HEK293 (cell line): ENCODE measurements at regions not wholly inside any gene's neighbourhood (a gene's known extent, or its start where the extent isn't known, plus 50 kb on each side); places are given as distances from the start of the nearest gene placed in this dataset.

ENCODE experiments used
- CTCF ChIA-PET: fragments of 350-600 bp; formaldehyde crosslinking; extraction: SDS; loops from one replicate; lab custom pipeline; 2021; ENCODE audit warnings: antibody characterized with exemption; lab: Yijun Ruan, JAX
- POLR2A ChIA-PET: fragments of 300-600 bp; formaldehyde crosslinking; extraction: SDS; loops from one replicate; lab custom pipeline; 2020; ENCODE audit warnings: antibody characterized with exemption, inconsistent platforms; lab: Yijun Ruan, JAX
- H3K27ac ChIP-seq: fragments of 200-500 bp; sonication (Bioruptor generic); 2 replicates; pipeline ENCODE4 v1.5.1; 2014; ENCODE audit warnings: low read depth, low read length, control low read depth, inconsistent platforms; ENCODE audit errors: extremely low read depth
- H3K36me3 ChIP-seq, 2 experiments: fragments of 200-500 bp in 1 of 2; sonication (Bioruptor generic) in 1 of 2; 1 replicate in 1 of 2; 2 replicates in 1 of 2; pipeline ENCODE4 v1.5.1; 2014 to 2017; ENCODE audit warnings: inconsistent platforms in 2 of 2, low read length in 2 of 2; ENCODE audit not compliant: control insufficient read depth in 2 of 2, insufficient read depth in 1 of 2
- H3K4me1 ChIP-seq: fragments of 200-500 bp; sonication (Bioruptor generic); 2 replicates; pipeline ENCODE4 v1.5.1; 2014; ENCODE audit warnings: mild to moderate bottlenecking, low read length, inconsistent platforms; ENCODE audit not compliant: control insufficient read depth, insufficient read depth
- H3K4me3 ChIP-seq: 2 replicates; pipeline ENCODE4 v1.5.1; 2011; ENCODE audit warnings: low read depth, mild to moderate bottlenecking, control low read depth, low read length, moderate library complexity
- H3K9me3 ChIP-seq: fragments of 200-500 bp; sonication (Bioruptor generic); 2 replicates; pipeline ENCODE4 v1.5.1; 2014; ENCODE audit warnings: low read depth, low read length, inconsistent platforms; ENCODE audit not compliant: control insufficient read depth, insufficient read depth
- FEZF1 ChIP-seq: fragments of 450-650 bp; formaldehyde crosslinking; IDR thresholded peaks from 2 replicates; pipeline ENCODE4 v1.5.1; 2016; ENCODE audit warnings: missing biosample characterization, missing genetic modification characterization
- KLF1 ChIP-seq: fragments of 450-650 bp; formaldehyde crosslinking; IDR thresholded peaks from 2 replicates; pipeline ENCODE4 v1.5.1; 2016; ENCODE audit warnings: missing biosample characterization, missing genetic modification characterization
- MYNN ChIP-seq: fragments of 450-650 bp; formaldehyde crosslinking; IDR thresholded peaks from 2 replicates; pipeline ENCODE4 v1.5.1; 2016; ENCODE audit warnings: missing biosample characterization, missing genetic modification characterization, borderline replicate concordance
- MZF1 ChIP-seq: fragments of 450-650 bp; formaldehyde crosslinking; IDR thresholded peaks from 2 replicates; pipeline ENCODE4 v1.5.1; 2017; ENCODE audit warnings: missing biosample characterization, missing genetic modification characterization, borderline replicate concordance
- OSR2 ChIP-seq: fragments of 450-650 bp; formaldehyde crosslinking; IDR thresholded peaks from 2 replicates; pipeline ENCODE4 v1.5.1; 2016; ENCODE audit warnings: missing biosample characterization, missing genetic modification characterization
- ZBTB8A ChIP-seq: fragments of 450-650 bp; formaldehyde crosslinking; IDR thresholded peaks from 2 replicates; pipeline ENCODE4 v1.5.1; 2016; ENCODE audit warnings: missing biosample characterization, missing genetic modification characterization
- ZFHX2 ChIP-seq: fragments of 450-650 bp; formaldehyde crosslinking; conservative IDR thresholded peaks from 2 replicates; pipeline ENCODE4 v1.5.1; 2016; ENCODE audit warnings: missing biosample characterization, missing genetic modification characterization
- ZFP3 ChIP-seq: fragments of 450-650 bp; formaldehyde crosslinking; IDR thresholded peaks from 2 replicates; pipeline ENCODE4 v1.5.1; 2016; ENCODE audit warnings: low read depth, missing biosample characterization, missing genetic modification characterization
- ZIC2 ChIP-seq: fragments of 450-650 bp; formaldehyde crosslinking; IDR thresholded peaks from 2 replicates; pipeline ENCODE4 v1.5.1; 2016; ENCODE audit warnings: missing biosample characterization, missing genetic modification characterization
- ZNF10 ChIP-seq: fragments of 450-650 bp; formaldehyde crosslinking; IDR thresholded peaks from 2 replicates; pipeline ENCODE4 v1.5.1; 2017; ENCODE audit warnings: missing biosample characterization, missing genetic modification characterization
- ZNF157 ChIP-seq: fragments of 450-650 bp; formaldehyde crosslinking; IDR thresholded peaks from 2 replicates; pipeline ENCODE4 v1.5.1; 2016; ENCODE audit warnings: missing biosample characterization, missing genetic modification characterization
- ZNF221 ChIP-seq: fragments of 450-650 bp; formaldehyde crosslinking; IDR thresholded peaks from 2 replicates; pipeline ENCODE4 v1.5.1; 2017; ENCODE audit warnings: missing biosample characterization, missing genetic modification characterization, borderline replicate concordance
- ZNF23 ChIP-seq: fragments of 450-650 bp; formaldehyde crosslinking; IDR thresholded peaks from 2 replicates; pipeline ENCODE4 v1.5.1; 2016; ENCODE audit warnings: missing biosample characterization, missing genetic modification characterization, borderline replicate concordance
- ZNF239 ChIP-seq: fragments of 450-650 bp; formaldehyde crosslinking; IDR thresholded peaks from 2 replicates; pipeline ENCODE4 v1.5.1; 2016; ENCODE audit warnings: missing biosample characterization, missing genetic modification characterization
- ZNF292 ChIP-seq: fragments of 450-650 bp; formaldehyde crosslinking; IDR thresholded peaks from 2 replicates; pipeline ENCODE4 v1.5.1; 2016; ENCODE audit warnings: low read depth, missing biosample characterization, missing genetic modification characterization, borderline replicate concordance
- ZNF354C ChIP-seq: fragments of 450-650 bp; formaldehyde crosslinking; IDR thresholded peaks from 2 replicates; pipeline ENCODE4 v1.5.1; 2016; ENCODE audit warnings: missing biosample characterization, missing genetic modification characterization, low read depth, borderline replicate concordance
- ZNF366 ChIP-seq: fragments of 450-650 bp; formaldehyde crosslinking; conservative IDR thresholded peaks from 2 replicates; pipeline ENCODE4 v1.5.1; 2016; ENCODE audit warnings: missing biosample characterization, missing genetic modification characterization
- ZNF391 ChIP-seq: fragments of 450-650 bp; formaldehyde crosslinking; IDR thresholded peaks from 2 replicates; pipeline ENCODE4 v1.5.1; 2016; ENCODE audit warnings: low read depth, missing biosample characterization, missing genetic modification characterization, borderline replicate concordance
- ZNF555 ChIP-seq: fragments of 450-650 bp; formaldehyde crosslinking; conservative IDR thresholded peaks from 2 replicates; pipeline ENCODE4 v1.5.1; 2017; ENCODE audit warnings: missing biosample characterization, mild to moderate bottlenecking, missing genetic modification characterization, inconsistent platforms
- ZNF558 ChIP-seq: fragments of 450-650 bp; formaldehyde crosslinking; IDR thresholded peaks from 2 replicates; pipeline ENCODE4 v1.5.1; 2016; ENCODE audit warnings: missing biosample characterization, missing genetic modification characterization
- ZNF785 ChIP-seq: fragments of 450-650 bp; formaldehyde crosslinking; IDR thresholded peaks from 2 replicates; pipeline ENCODE4 v1.5.1; 2016; ENCODE audit warnings: missing biosample characterization, missing genetic modification characterization
- ZNF843 ChIP-seq: fragments of 450-650 bp; formaldehyde crosslinking; IDR thresholded peaks from 2 replicates; pipeline ENCODE4 v1.5.1; 2016; ENCODE audit warnings: missing biosample characterization, missing genetic modification characterization
- ZSCAN30 ChIP-seq: fragments of 450-650 bp; IDR thresholded peaks from 2 replicates; pipeline ENCODE4 v1.5.1; 2018; ENCODE audit warnings: missing biosample characterization, mild to moderate bottlenecking, missing genetic modification characterization, moderate library complexity
- ZXDB ChIP-seq: fragments of 450-650 bp; formaldehyde crosslinking; IDR thresholded peaks from 2 replicates; pipeline ENCODE4 v1.5.1; 2016; ENCODE audit warnings: missing biosample characterization, missing genetic modification characterization
- TF ChIP-seq, protein P1 (sequence below): fragments of 450-650 bp; formaldehyde crosslinking; IDR thresholded peaks from 2 replicates; pipeline ENCODE4 v1.5.1; 2017; ENCODE audit warnings: missing biosample characterization, missing genetic modification characterization
- TF ChIP-seq, protein P2 (sequence below): fragments of 450-650 bp; formaldehyde crosslinking; IDR thresholded peaks from 2 replicates; pipeline ENCODE4; 2016; ENCODE audit warnings: missing biosample characterization, missing genetic modification characterization
- TF ChIP-seq, protein P3 (sequence below): fragments of 450-650 bp; formaldehyde crosslinking; conservative IDR thresholded peaks from 2 replicates; pipeline ENCODE4 v1.5.1; 2016; ENCODE audit warnings: low read depth, missing biosample characterization, missing genetic modification characterization
- TF ChIP-seq, protein P4 (sequence below): fragments of 450-650 bp; formaldehyde crosslinking; IDR thresholded peaks from 2 replicates; pipeline ENCODE4 v1.5.1; 2016; ENCODE audit warnings: missing biosample characterization, missing genetic modification characterization

DNA sequence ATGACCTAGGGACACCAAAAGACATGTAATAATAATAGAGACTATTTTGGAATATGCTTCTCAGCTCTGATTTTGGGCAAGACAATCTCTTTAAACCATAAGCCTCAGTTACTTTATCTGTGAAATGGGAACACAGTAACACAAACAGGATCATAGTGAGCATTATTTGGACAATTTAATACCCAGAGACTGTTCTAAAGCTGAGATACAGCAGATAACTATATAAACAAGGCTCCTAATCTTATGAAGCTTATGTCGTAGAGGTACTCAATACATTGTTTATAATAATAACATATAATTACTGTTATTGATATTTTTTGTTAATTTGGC, 250.8 kb downstream of the SEC61B start:
- Histone ChIP-seq H3K36me3 (no peaks in the 10 kb centered on the region), H3K9me3 (no peaks in the 10 kb centered on the region), H3K27ac (no peak overlapping the region), H3K4me3 (no peak overlapping the region), H3K4me1 (no peaks in the 10 kb centered on the region)
- ChIA-PET CTCF (interaction anchor here (0.6 kb wide), 1 partner anchor 336 kb away, joined by 3 read pairs; no protein-coding TSS in a partner anchor), POLR2A (no interaction called here)
- TF ChIP-seq ZSCAN30 (tag by site-specific recombination): no peak
- no peak for TF ChIP-seq ZNF292 (tag by site-specific recombination)
- no peak for TF ChIP-seq ZBTB8A (tag by site-specific recombination)
- TF ChIP-seq ZNF558: no peak
- TF ChIP-seq ZNF785 (tag by site-specific recombination): no peak
- TF ChIP-seq, protein P1, sequence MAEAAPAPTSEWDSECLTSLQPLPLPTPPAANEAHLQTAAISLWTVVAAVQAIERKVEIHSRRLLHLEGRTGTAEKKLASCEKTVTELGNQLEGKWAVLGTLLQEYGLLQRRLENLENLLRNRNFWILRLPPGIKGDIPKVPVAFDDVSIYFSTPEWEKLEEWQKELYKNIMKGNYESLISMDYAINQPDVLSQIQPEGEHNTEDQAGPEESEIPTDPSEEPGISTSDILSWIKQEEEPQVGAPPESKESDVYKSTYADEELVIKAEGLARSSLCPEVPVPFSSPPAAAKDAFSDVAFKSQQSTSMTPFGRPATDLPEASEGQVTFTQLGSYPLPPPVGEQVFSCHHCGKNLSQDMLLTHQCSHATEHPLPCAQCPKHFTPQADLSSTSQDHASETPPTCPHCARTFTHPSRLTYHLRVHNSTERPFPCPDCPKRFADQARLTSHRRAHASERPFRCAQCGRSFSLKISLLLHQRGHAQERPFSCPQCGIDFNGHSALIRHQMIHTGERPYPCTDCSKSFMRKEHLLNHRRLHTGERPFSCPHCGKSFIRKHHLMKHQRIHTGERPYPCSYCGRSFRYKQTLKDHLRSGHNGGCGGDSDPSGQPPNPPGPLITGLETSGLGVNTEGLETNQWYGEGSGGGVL: no peak
- no peak for TF ChIP-seq ZNF239 (tag by site-specific recombination)
- TF ChIP-seq, protein P2, sequence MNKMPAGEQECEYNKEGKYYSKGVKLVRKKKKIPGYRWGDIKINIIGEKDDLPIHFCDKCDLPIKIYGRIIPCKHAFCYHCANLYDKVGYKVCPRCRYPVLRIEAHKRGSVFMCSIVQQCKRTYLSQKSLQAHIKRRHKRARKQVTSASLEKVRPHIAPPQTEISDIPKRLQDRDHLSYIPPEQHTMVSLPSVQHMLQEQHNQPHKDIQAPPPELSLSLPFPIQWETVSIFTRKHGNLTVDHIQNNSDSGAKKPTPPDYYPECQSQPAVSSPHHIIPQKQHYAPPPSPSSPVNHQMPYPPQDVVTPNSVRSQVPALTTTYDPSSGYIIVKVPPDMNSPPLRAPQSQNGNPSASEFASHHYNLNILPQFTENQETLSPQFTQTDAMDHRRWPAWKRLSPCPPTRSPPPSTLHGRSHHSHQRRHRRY: no peak
- TF ChIP-seq MZF1 (tag by site-specific recombination): no peak
- no peak for TF ChIP-seq ZNF23 (tag by site-specific recombination)
- TF ChIP-seq ZFHX2: no peak
- TF ChIP-seq ZNF354C (tag by site-specific recombination): no peak
- TF ChIP-seq FEZF1 (tag by site-specific recombination): no peak
- TF ChIP-seq ZNF157 (tag by site-specific recombination): no peak
- TF ChIP-seq ZXDB (tag by site-specific recombination): no peak
- no peak for TF ChIP-seq OSR2 (tag by site-specific recombination)

DNA sequence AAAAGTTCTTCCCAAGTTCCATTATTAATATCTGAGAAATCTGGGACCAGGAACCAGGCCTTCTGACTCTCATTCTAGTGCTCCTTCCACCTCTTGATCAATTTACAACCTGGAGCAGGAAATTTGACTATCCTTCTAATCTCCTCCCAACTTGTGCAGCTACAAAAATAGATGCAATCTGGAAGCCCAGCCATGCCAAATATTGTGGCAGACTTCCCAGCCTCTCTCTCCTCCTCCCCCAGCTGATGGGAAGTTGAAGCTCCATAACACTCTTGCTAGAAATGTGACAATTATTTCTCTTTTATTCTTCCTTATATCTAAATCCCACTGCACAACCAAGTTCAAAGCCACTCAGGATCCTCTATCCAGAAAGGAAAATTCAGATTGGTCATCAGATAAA, 252.1 kb downstream of the SEC61B start:
- H3K9me3 ChIP-seq: no peaks in the 10 kb centered on the region
- TF ChIP-seq, protein P3, sequence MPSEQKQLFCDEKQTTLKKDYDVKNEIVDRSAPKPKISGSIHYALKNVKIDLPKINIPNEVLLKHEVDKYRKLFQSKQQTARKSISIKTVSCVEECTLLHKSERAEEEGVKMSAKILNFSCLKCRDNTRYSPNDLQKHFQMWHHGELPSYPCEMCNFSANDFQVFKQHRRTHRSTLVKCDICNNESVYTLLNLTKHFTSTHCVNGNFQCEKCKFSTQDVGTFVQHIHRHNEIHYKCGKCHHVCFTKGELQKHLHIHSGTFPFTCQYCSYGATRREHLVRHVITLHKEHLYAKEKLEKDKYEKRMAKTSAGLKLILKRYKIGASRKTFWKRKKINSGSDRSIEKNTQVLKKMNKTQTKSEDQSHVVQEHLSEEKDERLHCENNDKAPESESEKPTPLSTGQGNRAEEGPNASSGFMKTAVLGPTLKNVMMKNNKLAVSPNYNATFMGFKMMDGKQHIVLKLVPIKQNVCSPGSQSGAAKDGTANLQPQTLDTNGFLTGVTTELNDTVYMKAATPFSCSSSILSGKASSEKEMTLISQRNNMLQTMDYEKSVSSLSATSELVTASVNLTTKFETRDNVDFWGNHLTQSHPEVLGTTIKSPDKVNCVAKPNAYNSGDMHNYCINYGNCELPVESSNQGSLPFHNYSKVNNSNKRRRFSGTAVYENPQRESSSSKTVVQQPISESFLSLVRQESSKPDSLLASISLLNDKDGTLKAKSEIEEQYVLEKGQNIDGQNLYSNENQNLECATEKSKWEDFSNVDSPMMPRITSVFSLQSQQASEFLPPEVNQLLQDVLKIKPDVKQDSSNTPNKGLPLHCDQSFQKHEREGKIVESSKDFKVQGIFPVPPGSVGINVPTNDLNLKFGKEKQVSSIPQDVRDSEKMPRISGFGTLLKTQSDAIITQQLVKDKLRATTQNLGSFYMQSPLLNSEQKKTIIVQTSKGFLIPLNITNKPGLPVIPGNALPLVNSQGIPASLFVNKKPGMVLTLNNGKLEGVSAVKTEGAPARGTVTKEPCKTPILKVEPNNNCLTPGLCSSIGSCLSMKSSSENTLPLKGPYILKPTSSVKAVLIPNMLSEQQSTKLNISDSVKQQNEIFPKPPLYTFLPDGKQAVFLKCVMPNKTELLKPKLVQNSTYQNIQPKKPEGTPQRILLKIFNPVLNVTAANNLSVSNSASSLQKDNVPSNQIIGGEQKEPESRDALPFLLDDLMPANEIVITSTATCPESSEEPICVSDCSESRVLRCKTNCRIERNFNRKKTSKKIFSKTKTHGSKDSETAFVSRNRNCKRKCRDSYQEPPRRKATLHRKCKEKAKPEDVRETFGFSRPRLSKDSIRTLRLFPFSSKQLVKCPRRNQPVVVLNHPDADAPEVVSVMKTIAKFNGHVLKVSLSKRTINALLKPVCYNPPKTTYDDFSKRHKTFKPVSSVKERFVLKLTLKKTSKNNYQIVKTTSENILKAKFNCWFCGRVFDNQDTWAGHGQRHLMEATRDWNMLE (tag by site-specific recombination): no peak
- TF ChIP-seq MYNN (tag by site-specific recombination) (no peak), ZNF391 (tag by site-specific recombination) (no peak), ZNF221 (tag by site-specific recombination) (no peak), ZNF366 (tag by site-specific recombination) (no peak), ZNF10 (no peak), KLF1 (tag by site-specific recombination) (no peak), ZNF558 (no peak), ZNF843 (tag by site-specific recombination) (no peak), ZNF555 (tag by site-specific recombination) (no peak), ZIC2 (no peak), ZFP3 (no peak)
- TF ChIP-seq, protein P4, sequence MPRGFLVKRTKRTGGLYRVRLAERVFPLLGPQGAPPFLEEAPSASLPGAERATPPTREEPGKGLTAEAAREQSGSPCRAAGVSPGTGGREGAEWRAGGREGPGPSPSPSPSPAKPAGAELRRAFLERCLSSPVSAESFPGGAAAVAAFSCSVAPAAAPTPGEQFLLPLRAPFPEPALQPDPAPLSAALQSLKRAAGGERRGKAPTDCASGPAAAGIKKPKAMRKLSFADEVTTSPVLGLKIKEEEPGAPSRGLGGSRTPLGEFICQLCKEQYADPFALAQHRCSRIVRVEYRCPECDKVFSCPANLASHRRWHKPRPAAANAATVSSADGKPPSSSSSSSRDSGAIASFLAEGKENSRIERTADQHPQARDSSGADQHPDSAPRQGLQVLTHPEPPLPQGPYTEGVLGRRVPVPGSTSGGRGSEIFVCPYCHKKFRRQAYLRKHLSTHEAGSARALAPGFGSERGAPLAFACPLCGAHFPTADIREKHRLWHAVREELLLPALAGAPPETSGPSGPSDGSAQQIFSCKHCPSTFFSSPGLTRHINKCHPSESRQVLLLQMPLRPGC (tag by site-specific recombination): no peak
- H3K4me3 ChIP-seq: no peak overlapping the region
- ChIA-PET POLR2A (no interaction called here), CTCF (no interaction called here)
- no peaks in the 10 kb centered on the region for H3K36me3 ChIP-seq
- H3K27ac ChIP-seq: no peak overlapping the region
- H3K4me1 ChIP-seq: no peaks in the 10 kb centered on the region
